ENCODE measurements at regions not wholly inside any gene's neighbourhood (a gene's known extent, or its start where the extent isn't known, plus 50 kb on each side); places are given as distances from the start of the nearest gene placed in this dataset.

DNA sequence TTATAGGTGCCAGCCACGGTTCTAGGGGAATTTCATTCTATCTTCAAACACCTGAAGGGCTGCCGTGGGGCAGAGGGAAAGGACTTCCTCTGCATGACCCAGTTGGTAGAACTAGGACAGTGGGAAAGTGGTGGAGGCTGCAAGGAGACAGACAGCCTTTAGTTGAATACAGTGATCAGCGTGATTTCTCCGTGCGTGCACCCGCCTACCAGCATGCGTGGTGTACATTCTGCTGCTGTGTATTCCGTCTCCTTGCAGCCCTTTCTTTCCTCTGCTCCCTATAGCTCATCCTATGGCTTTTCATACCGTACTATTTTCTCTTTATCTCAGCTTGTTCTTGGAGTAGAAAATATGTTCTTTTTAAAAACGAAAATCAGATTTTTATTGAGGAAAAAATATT is 146.9 kb downstream of the MRM1 start:
- no peak for DNase-seq (ENCODE audit: low read depth)
- H3K4me3 ChIP-seq (ENCODE audit: control insufficient read depth, low read depth, low read length), result no peak overlapping the region

DNA sequence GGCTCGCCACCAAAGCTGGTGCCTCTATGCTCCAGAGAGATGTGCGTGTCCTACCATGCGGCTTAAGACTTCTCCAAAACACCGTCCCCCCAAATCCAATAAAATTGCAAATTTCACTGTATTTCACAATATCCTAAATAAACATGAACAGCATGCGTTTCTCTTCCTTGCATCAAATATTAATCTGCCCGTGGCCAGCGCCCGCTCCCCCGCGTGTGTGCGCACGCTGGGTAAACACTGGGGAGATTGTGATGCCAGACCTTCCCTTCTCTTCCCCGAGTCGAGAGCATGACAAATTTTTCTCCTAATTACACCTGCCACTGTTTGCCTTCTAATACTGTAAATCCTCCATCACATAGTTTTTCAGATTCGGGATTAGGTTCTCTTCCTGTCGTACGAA is 148.1 kb downstream of the MRM1 start:
- DNase-seq (ENCODE audit: low read depth), result no peak
- H3K4me3 ChIP-seq (ENCODE audit: control insufficient read depth, low read depth, low read length), result no peak overlapping the region
- TF ChIP-seq, protein P1, sequence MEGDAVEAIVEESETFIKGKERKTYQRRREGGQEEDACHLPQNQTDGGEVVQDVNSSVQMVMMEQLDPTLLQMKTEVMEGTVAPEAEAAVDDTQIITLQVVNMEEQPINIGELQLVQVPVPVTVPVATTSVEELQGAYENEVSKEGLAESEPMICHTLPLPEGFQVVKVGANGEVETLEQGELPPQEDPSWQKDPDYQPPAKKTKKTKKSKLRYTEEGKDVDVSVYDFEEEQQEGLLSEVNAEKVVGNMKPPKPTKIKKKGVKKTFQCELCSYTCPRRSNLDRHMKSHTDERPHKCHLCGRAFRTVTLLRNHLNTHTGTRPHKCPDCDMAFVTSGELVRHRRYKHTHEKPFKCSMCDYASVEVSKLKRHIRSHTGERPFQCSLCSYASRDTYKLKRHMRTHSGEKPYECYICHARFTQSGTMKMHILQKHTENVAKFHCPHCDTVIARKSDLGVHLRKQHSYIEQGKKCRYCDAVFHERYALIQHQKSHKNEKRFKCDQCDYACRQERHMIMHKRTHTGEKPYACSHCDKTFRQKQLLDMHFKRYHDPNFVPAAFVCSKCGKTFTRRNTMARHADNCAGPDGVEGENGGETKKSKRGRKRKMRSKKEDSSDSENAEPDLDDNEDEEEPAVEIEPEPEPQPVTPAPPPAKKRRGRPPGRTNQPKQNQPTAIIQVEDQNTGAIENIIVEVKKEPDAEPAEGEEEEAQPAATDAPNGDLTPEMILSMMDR (conservative IDR thresholded peaks at IDR 0.05; ENCODE audit: control insufficient read depth, insufficient read depth, low read depth, low read length), result no peak

More for the DNA sequence above, 146.9 kb downstream of the MRM1 start:
- TF ChIP-seq, protein P1 (conservative IDR thresholded peaks at IDR 0.05; ENCODE audit: control insufficient read depth, insufficient read depth, low read depth, low read length), result no peak

DNA sequence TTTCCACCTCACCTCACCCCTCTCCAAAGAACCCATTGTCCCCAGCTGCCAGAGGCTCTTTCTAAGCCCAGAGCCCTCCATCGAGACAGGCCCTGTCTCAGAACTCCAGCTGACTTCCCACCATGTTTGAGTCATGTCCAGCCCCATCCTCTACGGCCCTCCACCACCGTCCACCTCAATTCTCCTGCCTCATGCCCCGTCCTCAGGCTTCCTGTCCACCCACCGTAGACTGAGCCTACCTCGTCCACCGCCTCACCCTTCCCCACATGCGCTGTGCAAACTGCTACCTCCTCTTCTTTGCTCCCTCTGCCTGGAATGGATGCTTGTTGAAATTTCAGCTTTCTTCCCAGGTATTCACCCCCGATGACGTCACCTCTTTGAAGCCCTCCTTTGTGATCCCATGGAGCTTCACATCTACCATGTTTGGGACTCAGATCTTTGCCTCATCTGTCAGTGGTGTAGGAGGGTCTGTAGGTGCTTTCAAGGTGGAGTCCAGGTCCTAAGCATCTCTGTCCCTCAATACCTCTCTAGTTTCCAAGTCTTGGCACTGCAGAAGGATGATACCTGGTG is 149.0 kb downstream of the MRM1 start:
- TF ChIP-seq, protein P1 (conservative IDR thresholded peaks at IDR 0.05; ENCODE audit: control insufficient read depth, insufficient read depth, low read depth, low read length), result no peak
- H3K4me3 ChIP-seq (ENCODE audit: control insufficient read depth, low read depth, low read length), result no peak overlapping the region
- no peak for DNase-seq (ENCODE audit: low read depth)

DNA sequence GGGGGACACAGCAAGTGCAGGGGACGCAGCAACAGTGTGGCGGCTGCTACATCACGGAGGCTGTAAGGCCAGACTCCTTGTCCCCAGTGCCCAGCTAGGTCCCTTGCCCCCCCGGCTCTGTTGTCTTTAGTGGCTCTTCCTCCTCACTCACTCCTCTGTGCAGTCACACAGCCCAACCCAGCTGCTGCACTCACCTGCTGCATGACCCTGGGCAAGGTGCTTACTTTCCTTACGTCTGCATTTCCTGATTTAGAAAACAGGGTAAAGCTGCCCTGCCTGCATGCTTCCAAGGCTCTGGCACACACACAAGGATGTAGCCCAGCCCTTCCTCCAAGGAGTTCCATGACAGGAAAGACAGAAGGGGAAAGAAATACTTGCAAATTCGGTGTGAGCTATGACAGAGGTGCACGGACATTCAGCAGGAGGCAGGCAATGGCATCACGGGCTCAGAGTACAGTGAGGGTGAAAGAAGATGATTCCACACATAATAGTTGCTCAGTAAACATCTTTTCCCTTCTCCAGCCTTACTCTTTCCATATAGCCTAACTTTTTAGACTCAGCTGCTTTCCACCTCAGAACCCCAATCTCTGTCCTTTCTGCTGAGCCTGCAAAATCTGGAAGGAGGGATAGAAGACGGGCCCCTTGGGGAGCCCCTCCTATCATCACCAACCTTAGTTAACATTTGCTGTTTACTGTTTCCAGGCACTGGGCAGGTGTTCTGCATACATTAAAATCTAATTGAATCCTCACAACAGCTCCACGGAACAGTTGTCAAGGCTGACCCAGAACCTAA is 150.9 kb downstream of the MRM1 start:
- no peak overlapping the region for H3K4me3 ChIP-seq (ENCODE audit: control insufficient read depth, low read depth, low read length)
- DNase-seq (ENCODE audit: low read depth), result no peak
- TF ChIP-seq, protein P1 (conservative IDR thresholded peaks at IDR 0.05; ENCODE audit: control insufficient read depth, insufficient read depth, low read depth, low read length), result no peak

DNA sequence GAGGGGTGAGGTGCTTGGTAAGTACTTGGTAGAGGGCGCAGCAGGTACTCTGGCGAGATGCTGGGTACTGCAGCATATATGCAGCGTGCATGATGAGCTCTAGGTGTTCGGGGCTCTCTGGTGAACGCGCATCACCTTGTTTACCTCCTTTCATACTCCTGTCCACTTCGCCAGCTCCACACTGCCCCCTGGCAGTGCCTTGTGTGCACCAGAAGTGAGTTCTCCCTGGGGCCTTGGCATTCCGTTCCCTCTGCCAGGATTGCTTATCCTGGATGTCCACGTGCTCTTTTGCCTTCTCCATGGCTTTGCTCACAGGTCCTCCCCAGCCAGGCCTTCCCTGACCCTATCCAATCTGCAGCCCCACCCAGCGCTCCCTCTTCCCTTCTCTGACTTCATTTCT is 154.2 kb downstream of the MRM1 start:
- H3K4me3 ChIP-seq (ENCODE audit: control insufficient read depth, low read depth, low read length), result no peak overlapping the region
- TF ChIP-seq, protein P1 (conservative IDR thresholded peaks at IDR 0.05; ENCODE audit: control insufficient read depth, insufficient read depth, low read depth, low read length), result peak; percentile 37
- peak; percentile 4 for DNase-seq (ENCODE audit: low read depth)

DNA sequence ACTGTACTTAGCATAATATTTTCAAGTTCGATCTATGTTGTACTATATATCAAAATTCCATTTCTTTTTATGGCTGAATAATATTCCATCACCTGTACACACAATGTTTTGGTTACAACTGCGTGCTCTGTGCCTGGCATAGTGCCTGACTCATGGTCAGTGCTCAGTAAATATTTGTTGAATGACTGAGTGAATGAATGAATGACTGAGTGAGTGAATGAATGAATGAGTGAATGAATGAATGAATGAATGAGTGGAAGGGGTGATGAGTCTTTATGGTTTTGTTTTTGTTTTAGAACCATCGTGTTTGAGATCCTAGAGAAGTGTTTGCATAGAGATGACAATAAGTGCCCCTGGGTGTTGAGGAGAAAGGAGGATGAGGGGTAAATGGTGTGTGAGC is 155.3 kb downstream of the MRM1 start:
- TF ChIP-seq, protein P1 (conservative IDR thresholded peaks at IDR 0.05; ENCODE audit: control insufficient read depth, insufficient read depth, low read depth, low read length), result no peak
- no peak overlapping the region for H3K4me3 ChIP-seq (ENCODE audit: control insufficient read depth, low read depth, low read length)
- DNase-seq (ENCODE audit: low read depth), result no peak

Measured in fibroblast of mammary gland (primary cell).